ENCODE measurements at regions not wholly inside any gene's neighbourhood (a gene's known extent, or its start where the extent isn't known, plus 50 kb on each side); places are given as distances from the start of the nearest gene placed in this dataset.

GRCh38 chr19:28987177-28987576 is 225.8 kb downstream of the UQCRFS1 start:
- H3K36me3 ChIP-seq (ENCODE audit: control insufficient read depth, insufficient read depth, low read length): no peaks in the 10 kb centered on the region
- no peak for FAIRE-seq
- DNase-seq (ENCODE audit: low read depth): no peak
- H3K27me3 ChIP-seq (ENCODE audit: control insufficient read depth, insufficient read depth, low read length): no peaks in the 10 kb centered on the region
- no peak for TF ChIP-seq CTCF (IDR thresholded peaks at IDR 0.05; ENCODE audit: insufficient read depth, low read length, severe bottlenecking)
- no peak overlapping the region for H3K4me3 ChIP-seq (ENCODE audit: low read depth, low read length)

GRCh38 chr19:28985201-28985600 is 227.8 kb downstream of the UQCRFS1 start:
- Histone ChIP-seq H3K27me3 (ENCODE audit: control insufficient read depth, insufficient read depth, low read length) (no peaks in the 10 kb centered on the region), H3K4me3 (ENCODE audit: low read depth, low read length) (no peak overlapping the region), H3K36me3 (ENCODE audit: control insufficient read depth, insufficient read depth, low read length) (no peaks in the 10 kb centered on the region)
- TF ChIP-seq CTCF (IDR thresholded peaks at IDR 0.05; ENCODE audit: insufficient read depth, low read length, severe bottlenecking): no peak
- DNase-seq (ENCODE audit: low read depth) (no peak), FAIRE-seq (no peak)

- H3K27me3 ChIP-seq (ENCODE audit: control insufficient read depth, insufficient read depth, low read length): no peaks in the 10 kb centered on the region
- DNase-seq (ENCODE audit: low read depth): no peak
- no peaks in the 10 kb centered on the region for H3K36me3 ChIP-seq (ENCODE audit: control insufficient read depth, insufficient read depth, low read length)
- no peak overlapping the region for H3K4me3 ChIP-seq (ENCODE audit: low read depth, low read length)
- no peak for TF ChIP-seq CTCF (IDR thresholded peaks at IDR 0.05; ENCODE audit: insufficient read depth, low read length, severe bottlenecking)
- FAIRE-seq: no peak
Observed at GRCh38 chr19:28984315-28984714, 228.6 kb downstream of the UQCRFS1 start.

GRCh38 chr19:28983430-28983829 is 229.5 kb downstream of the UQCRFS1 start:
- Histone ChIP-seq H3K27me3 (ENCODE audit: control insufficient read depth, insufficient read depth, low read length) (no peaks in the 10 kb centered on the region), H3K36me3 (ENCODE audit: control insufficient read depth, insufficient read depth, low read length) (no peaks in the 10 kb centered on the region), H3K4me3 (ENCODE audit: low read depth, low read length) (no peak overlapping the region)
- no peak for TF ChIP-seq CTCF (IDR thresholded peaks at IDR 0.05; ENCODE audit: insufficient read depth, low read length, severe bottlenecking)
- FAIRE-seq (no peak), DNase-seq (ENCODE audit: low read depth) (no peak)

- H3K36me3 ChIP-seq (ENCODE audit: control insufficient read depth, insufficient read depth, low read length): no peaks in the 10 kb centered on the region
- TF ChIP-seq CTCF (IDR thresholded peaks at IDR 0.05; ENCODE audit: insufficient read depth, low read length, severe bottlenecking): no peak
- no peak for FAIRE-seq
- H3K4me3 ChIP-seq (ENCODE audit: low read depth, low read length): no peak overlapping the region
- no peaks in the 10 kb centered on the region for H3K27me3 ChIP-seq (ENCODE audit: control insufficient read depth, insufficient read depth, low read length)
- no peak for DNase-seq (ENCODE audit: low read depth)
Observed at GRCh38 chr19:28981994-28982393, 231.0 kb downstream of the UQCRFS1 start.

- DNase-seq (ENCODE audit: low read depth) (no peak), FAIRE-seq (no peak)
- TF ChIP-seq CTCF (IDR thresholded peaks at IDR 0.05; ENCODE audit: insufficient read depth, low read length, severe bottlenecking): no peak
- H3K4me3 ChIP-seq (ENCODE audit: low read depth, low read length): no peak overlapping the region
- H3K27me3 ChIP-seq (ENCODE audit: control insufficient read depth, insufficient read depth, low read length): no peaks in the 10 kb centered on the region
- H3K36me3 ChIP-seq (ENCODE audit: control insufficient read depth, insufficient read depth, low read length): no peaks in the 10 kb centered on the region
Observed at GRCh38 chr19:28981518-28981917, 231.4 kb downstream of the UQCRFS1 start.

Measured in bronchial epithelial cell (primary cell).